NCI-H187 treated with DMSO at 0.1 percent for 48 hours (cell line): ENCODE measurements at regions not wholly inside any gene's neighbourhood (a gene's known extent, or its start where the extent isn't known, plus 50 kb on each side); places are given as distances from the start of the nearest gene placed in this dataset.

Source experiments
- DNase-seq: peaks from one replicate; lab custom pipeline; 2025; lab: John Stamatoyannopoulos, UW

DNA sequence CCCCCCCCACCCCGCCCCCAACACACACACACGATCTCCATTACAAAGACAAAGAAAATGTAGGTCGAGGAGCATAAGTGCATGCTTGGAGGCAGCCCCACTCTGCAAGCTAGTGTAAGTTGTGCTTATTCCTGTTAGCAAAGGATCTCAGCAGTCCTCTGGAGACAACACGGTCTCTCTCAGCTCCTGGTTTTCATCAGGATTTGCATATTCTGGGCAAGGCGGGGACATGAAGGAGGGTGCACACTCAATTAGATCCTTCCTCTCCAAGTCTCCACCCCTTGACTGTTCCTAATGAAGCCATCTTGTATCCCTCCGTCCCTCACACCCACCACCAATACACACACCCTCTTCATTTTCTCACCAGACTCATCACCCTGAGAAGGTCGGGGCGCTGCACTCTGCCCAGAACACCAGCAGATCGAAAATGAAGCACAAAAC is 63.8 kb downstream of the MRPL46 start:
- DNase-seq: no peak

GRCh38 chr15:88401996-88402656 is 65.1 kb downstream of the MRPL46 start:
- no peak for DNase-seq

- DNase-seq: no peak
These were observed 65.8 kb downstream of the MRPL46 start for GRCh38 chr15:88401251-88401995.

DNA sequence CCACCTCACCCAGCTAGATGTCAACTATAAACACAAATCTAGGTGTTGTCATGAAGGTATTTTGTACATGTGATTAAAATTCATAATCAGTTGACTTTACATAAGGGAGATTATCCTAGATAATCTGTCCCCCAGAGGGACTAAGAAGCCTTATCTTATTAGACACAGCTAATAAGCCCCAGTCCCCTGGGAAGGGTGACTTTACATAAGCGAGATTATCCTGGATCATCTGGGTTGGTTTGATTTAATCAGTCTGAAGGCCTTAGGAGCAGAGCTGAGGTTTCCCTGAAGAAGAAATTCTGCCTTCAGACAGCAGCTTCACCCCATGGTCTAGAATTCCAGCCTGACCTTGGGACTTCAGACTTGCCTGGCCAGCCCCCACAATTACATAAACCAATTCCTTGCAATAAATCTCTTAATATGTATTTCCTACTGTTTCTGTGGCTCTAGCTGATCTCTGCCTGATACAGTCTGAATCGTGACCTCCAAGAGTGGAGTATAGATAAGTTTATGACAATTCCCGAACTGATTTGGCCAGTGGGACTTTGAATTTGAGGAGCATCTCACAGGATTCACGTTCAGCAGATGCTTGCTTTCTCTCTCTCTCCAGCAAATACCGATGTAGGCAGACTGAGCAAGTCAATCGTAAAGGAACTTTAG is 66.5 kb downstream of the MRPL46 start:
- DNase-seq: no peak

DNA sequence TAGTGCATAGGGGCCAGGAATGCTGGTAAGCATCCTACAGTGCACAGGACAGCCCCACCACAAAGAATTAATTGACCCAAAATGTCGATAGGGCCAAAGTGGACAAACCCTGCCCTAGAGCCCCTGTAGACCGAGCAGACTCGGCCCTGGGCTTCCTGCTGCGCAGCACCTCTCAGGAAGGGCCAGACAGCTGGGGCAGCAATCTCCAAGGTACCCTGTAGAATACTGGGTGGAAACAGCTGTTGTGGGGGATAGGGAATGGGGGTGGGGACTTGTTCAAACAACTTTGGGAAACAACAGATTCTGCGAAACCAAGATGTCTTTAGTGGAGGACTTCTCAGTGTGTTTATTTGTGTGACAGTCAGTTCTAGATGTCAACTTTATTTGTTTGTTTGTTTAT is 67.1 kb downstream of the MRPL46 start:
- DNase-seq: no peak

GRCh38 chr15:88399021-88399685 is 68.0 kb downstream of the MRPL46 start:
- no peak for DNase-seq

GRCh38 chr15:88398011-88398410 is 69.2 kb downstream of the MRPL46 start:
- DNase-seq: no peak

- DNase-seq: no peak
These were observed 69.7 kb downstream of the MRPL46 start for GRCh38 chr15:88397506-88397905.

DNA sequence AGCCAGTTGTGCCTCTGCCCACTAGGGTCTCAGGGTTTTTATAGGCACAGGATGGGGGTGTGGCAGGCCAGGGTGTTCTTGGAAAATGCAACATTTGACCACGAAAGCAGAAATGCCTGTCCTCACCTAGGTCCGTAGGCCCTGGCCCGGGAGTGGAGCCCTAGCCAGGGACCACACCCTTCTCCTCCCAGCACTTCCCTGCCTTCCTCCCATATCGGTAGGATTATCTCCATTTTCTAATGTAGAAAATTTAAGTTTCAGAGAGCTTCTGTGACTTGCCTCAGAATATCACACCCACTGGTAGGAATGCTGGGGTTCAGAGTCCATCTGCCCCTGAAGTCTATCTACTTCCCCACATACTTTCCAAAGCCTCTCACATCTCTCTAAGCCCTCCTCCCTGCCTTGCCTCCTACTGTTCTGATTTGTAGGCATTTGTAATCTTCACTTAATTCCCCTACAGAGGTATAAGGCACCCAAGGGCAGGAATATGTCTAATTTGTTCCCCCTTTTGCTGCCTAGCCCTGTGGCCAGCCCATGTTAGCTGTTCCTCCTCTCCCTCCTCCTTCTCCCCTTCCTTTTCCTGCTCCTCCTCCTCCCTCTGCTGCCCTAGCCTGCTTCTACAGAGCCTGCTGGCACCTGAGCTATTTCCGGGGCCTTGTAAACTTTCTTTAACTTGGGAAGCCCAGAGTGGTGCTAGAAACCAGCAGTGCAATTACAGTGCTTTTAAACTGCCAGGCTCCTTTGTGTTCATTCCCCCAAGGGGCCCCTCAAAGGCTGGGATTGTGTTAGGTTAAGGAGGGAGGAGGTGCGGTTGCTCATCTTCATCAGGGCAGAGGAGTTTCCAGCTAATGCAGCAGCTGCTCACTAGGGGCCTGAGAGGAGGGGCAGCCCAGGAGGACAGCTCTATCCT is 71.1 kb downstream of the MRPL46 start:
- peak; percentile 12 for DNase-seq

GRCh38 chr15:88395241-88395640 is 71.9 kb downstream of the MRPL46 start:
- DNase-seq: no peak

GRCh38 chr15:88394553-88395145 is 72.5 kb downstream of the MRPL46 start:
- no peak for DNase-seq

GRCh38 chr15:88393719-88394519 is 73.3 kb downstream of the MRPL46 start:
- DNase-seq: no peak

DNA sequence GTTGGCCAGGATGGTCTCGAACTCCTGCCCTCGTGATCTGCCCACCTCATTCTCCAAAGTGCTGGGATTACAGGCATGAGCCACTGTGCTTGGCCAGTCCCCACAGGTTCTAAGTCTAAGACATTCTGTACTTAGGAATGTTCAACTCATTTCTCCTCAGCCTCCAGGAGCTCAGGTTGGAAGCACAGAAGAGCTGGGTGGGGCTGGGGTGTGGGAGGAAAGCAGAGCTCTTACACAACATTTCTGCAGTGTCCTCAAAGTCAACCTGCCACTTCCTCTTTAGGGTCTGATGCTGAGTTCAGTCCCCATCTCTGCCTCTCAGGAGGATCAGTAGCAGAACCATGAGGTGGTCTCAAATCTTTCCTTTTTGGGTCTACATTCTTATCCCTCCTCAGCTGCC is 75.5 kb downstream of the MRPL46 start:
- no peak for DNase-seq

DNA sequence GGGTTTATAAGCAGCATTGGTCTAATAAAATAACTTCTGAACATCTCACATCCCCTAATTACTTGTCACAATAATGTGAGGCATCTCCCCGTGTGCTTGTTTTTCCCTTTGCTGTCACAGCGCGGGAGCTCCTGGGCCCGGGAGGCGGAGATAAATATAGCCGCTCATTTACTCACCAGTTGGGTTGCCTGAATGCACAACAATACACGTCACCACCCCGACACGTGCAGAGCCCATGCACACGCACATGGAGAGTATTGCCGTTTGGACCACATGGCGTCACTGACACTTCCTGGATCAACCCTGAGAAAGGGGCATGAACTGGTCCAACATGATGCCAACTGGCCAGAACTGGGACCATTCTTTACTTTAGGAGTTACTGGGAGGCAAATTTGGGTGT is 76.2 kb downstream of the MRPL46 start:
- DNase-seq: no peak

DNA sequence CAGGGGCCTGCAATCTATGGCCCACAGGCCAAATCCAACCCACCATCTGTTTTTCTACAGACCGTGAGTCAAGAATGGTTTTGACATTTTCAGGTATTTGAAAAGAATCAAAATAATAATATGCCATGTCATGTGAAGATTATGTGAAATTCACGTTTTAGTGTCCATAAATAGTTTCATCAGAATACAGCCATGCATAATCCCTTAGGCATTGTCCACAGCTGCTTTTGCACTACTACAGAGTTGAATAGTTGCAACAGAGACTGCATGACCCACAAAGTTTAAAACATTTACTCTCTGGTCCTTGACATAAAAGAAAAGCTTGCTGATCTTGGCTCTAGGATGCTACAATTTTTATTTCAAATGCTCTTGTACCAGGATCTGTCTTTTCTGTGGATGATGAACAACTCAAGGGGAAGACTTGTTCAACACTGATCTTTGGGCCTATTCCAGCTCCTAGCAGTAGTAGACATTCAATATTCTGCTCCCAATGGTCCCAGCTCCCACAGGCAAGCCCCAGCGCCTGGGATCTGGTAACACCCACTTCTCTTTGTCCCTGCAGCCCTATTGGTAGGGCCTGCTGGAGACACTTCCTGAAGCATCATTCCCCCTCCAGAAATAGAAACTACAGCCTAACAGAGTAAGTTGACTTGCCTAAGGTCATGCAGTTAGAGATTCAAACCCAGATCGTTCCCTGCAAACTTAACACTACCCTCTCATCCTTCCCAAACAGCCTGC is 76.9 kb downstream of the MRPL46 start:
- DNase-seq: no peak

- DNase-seq: no peak
These were observed 78.1 kb downstream of the MRPL46 start for GRCh38 chr15:88389120-88389519.

DNA sequence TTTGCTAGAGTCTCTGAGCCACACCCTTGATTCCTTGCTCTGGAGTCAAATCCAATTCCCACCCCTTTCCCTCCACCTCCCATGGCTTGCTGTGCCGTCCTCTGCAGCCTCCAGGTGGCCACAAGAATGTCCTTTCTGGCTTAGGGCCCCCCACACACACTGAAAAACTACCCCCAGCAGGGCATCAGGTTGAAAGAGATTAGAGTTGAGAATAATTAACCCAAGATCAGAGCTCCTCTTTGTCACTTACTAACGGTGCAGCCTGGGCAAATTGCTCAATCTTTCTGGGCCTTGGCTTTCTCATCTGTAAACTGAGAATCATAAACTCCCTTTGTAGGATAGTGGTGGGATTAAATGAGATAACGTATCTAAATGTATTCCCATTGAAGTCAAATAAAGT is 78.5 kb downstream of the MRPL46 start:
- no peak for DNase-seq

DNA sequence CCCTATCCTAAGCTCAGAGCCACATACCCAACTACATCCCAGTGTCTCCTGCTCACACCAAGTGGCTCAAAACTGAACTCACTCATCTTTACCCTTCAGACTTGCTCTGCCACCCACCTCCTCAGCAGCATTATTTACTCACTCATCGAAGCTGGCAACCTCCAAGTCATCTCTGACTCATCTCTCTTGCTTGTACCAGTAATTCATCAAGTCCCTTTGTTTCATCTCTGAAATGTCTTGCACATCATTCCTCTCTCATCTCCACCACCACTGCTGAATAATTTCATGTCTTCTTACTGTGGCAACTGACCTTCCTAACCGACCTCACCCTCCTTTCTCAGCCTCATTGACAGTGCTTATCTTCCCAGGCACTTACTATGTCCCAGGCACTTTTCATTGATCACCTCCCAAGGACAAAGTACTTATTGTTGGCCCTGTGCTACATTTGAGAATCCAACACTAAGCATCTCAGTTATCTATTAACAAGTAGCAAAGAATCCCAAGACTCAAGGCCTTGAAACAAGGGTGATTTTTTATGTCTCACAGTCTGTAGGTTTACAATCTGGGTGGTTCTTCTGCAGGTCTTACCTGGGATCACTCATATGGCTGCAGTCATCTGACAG is 82.0 kb downstream of the MRPL46 start:
- DNase-seq: no peak

GRCh38 chr15:88383354-88383753 is 83.8 kb downstream of the MRPL46 start:
- DNase-seq: no peak
